ENCODE measurements at regions not wholly inside any gene's neighbourhood (a gene's known extent, or its start where the extent isn't known, plus 50 kb on each side); places are given as distances from the start of the nearest gene placed in this dataset.

DNA sequence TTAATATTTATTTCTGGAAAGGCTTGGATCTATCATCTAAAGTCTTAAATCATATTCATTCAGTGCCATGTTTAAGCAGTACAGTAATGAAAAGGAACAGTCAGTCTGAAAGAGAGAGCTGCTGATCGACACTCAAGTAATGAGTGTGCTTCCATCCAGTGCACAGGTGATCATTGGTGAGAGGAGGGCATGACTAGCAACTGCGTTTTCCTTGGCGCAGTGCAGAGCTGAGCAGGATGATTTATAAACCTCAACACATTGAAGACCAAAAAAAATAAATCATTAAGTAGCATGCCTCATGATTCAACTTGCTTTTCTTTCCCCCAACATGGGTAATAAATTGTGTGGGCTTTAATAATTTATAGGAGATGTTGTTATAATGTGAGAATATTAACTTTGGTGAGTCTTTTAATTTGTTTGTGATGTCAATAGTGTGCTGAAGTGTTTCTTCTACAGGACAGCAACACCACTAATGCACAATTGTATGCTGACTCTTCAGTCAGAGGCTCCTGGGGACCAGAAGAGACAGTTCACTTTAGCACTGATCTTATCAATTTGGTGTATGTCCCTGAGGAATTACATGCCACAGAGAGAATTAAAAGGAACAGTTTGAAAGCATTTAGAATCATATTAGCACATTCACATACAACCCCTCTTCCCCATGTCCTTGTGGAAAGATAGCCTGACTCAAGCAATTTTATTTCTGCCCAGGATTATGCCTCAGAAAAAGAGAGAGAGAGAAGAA, 199.7 kb upstream of the ADGRL2 start:
- TF ChIP-seq EZH2 (IDR thresholded peaks at IDR 0.05; ENCODE audit: insufficient read depth, poor library complexity, severe bottlenecking) (no peak), EZH2phosphoT487 (IDR thresholded peaks at IDR 0.05; ENCODE audit: insufficient read depth, low read depth) (no peak)

Measured in GM23248 (cell line).